Activated B cell treated with CpG ODN at 0.5 μM for 24 hours (primary cell): ENCODE measurements at regions not wholly inside any gene's neighbourhood (a gene's known extent, or its start where the extent isn't known, plus 50 kb on each side); places are given as distances from the start of the nearest gene placed in this dataset.

Experiments used
- ATAC-seq: fragments of 200-7000 bp; cut with Tn5 transposase; one replicate; pipeline ENCODE4 v1.10.0; 2021; ENCODE audit warnings: low read depth, mild to moderate bottlenecking, moderate library complexity
- CTCF ChIA-PET: fragments of 350-600 bp; sonication (Branson Sonifier 250); formaldehyde crosslinking; loops from one replicate; lab custom pipeline; 2021; ENCODE audit warnings: antibody characterized with exemption; lab: Charles Lee
- POLR2A ChIA-PET: fragments of 350-600 bp; sonication (Branson Sonifier 250); formaldehyde crosslinking; loops from one replicate; lab custom pipeline; 2021; ENCODE audit warnings: antibody characterized with exemption; lab: Charles Lee
- DNase-seq: peaks from one replicate; pipeline ENCODE4 v3.0.0; 2022
- H3K27ac Mint-ChIP-seq: one replicate; pipeline ENCODE4 v1.8.0; 2020; ENCODE audit warnings: mixed read lengths
- H3K27me3 Mint-ChIP-seq: one replicate; pipeline ENCODE4 v1.8.0; 2021; ENCODE audit warnings: mixed read lengths
- H3K36me3 Mint-ChIP-seq: one replicate; pipeline ENCODE4 v1.8.0; 2021; ENCODE audit warnings: low read depth, mixed read lengths
- H3K4me1 Mint-ChIP-seq: one replicate; pipeline ENCODE4 v1.8.0; 2021; ENCODE audit warnings: mixed read lengths
- H3K4me3 Mint-ChIP-seq: one replicate; pipeline ENCODE4 v1.8.0; 2020; ENCODE audit warnings: mild to moderate bottlenecking, mixed read lengths
- H3K9me3 Mint-ChIP-seq: one replicate; pipeline ENCODE4 v1.8.0; 2020; ENCODE audit warnings: mixed read lengths
- CTCF ChIP-seq: fragments of 200-600 bp; IDR thresholded peaks from one replicate; pipeline ENCODE4 v1.8.0; 2022; ENCODE audit warnings: antibody characterized with exemption, mild to moderate bottlenecking
- intact Hi-C: fragments of 100-400 bp; cut with micrococcal nuclease; formaldehyde crosslinking; loops from one replicate; pipeline ENCODE4 v1.15.1; 2024

GRCh38 chr12:89213747-89214146, 138.6 kb downstream of the DUSP6 start:
- no peak for TF ChIP-seq CTCF
- Mint-ChIP-seq H3K27ac (no peak overlapping the region), H3K4me1 (peaks cover 9% of the 10 kb centered on the region), H3K4me3 (no peak overlapping the region), H3K9me3 (no peaks in the 10 kb centered on the region), H3K36me3 (no peaks in the 10 kb centered on the region), H3K27me3 (peaks cover 2% of the 10 kb centered on the region)
- ChIA-PET CTCF (no interaction called here), POLR2A (no interaction called here)
- DNase-seq (no peak), ATAC-seq (no peak)
- intact Hi-C loops: no loop called here

- Mint-ChIP-seq H3K4me3 (no peak overlapping the region), H3K9me3 (no peaks in the 10 kb centered on the region), H3K27me3 (peaks cover 2% of the 10 kb centered on the region), H3K4me1 (peaks cover 9% of the 10 kb centered on the region), H3K27ac (no peak overlapping the region), H3K36me3 (no peaks in the 10 kb centered on the region)
- intact Hi-C loops: no loop called here
- ChIA-PET CTCF (no interaction called here), POLR2A (no interaction called here)
- no peak for TF ChIP-seq CTCF
- ATAC-seq (no peak), DNase-seq (no peak)
These were observed 139.2 kb downstream of the DUSP6 start for GRCh38 chr12:89213139-89213538.

- intact Hi-C loops: no loop called here
- DNase-seq (no peak), ATAC-seq (no peak)
- Mint-ChIP-seq H3K4me3 (no peak overlapping the region), H3K9me3 (no peaks in the 10 kb centered on the region), H3K4me1 (peaks cover 9% of the 10 kb centered on the region), H3K27ac (no peak overlapping the region), H3K36me3 (no peaks in the 10 kb centered on the region), H3K27me3 (peaks cover 2% of the 10 kb centered on the region)
- TF ChIP-seq CTCF: no peak
- ChIA-PET CTCF (no interaction called here), POLR2A (no interaction called here)
These were observed 139.9 kb downstream of the DUSP6 start for GRCh38 chr12:89212339-89212771.

- DNase-seq: no peak
- CTCF ChIA-PET: no interaction called here
- POLR2A ChIA-PET: no interaction called here
- Mint-ChIP-seq H3K27me3 (peaks cover 2% of the 10 kb centered on the region), H3K27ac (no peak overlapping the region), H3K4me1 (peaks cover 11% of the 10 kb centered on the region), H3K9me3 (no peaks in the 10 kb centered on the region), H3K4me3 (no peak overlapping the region), H3K36me3 (no peaks in the 10 kb centered on the region)
- intact Hi-C loops: no loop called here
- TF ChIP-seq CTCF: no peak
- ATAC-seq: no peak
These were observed 140.8 kb downstream of the DUSP6 start for GRCh38 chr12:89211456-89211855.

GRCh38 chr12:89210277-89210676, 142.0 kb downstream of the DUSP6 start:
- ChIA-PET CTCF (no interaction called here), POLR2A (no interaction called here)
- Mint-ChIP-seq H3K9me3 (no peaks in the 10 kb centered on the region), H3K27me3 (peaks cover 2% of the 10 kb centered on the region), H3K4me1 (peaks cover 17% of the 10 kb centered on the region), H3K36me3 (no peaks in the 10 kb centered on the region), H3K4me3 (no peak overlapping the region), H3K27ac (no peak overlapping the region)
- DNase-seq (no peak), ATAC-seq (no peak)
- intact Hi-C loops: no loop called here
- TF ChIP-seq CTCF: no peak
